ENCODE measurements at regions not wholly inside any gene's neighbourhood (a gene's known extent, or its start where the extent isn't known, plus 50 kb on each side); places are given as distances from the start of the nearest gene placed in this dataset.

GRCh38 chr16:5647051-5647450 is 549.5 kb upstream of the EEF2KMT start:
- H3K9ac ChIP-seq (ENCODE audit: insufficient read length, low read depth) = no peak overlapping the region
- no peaks in the 10 kb centered on the region for H3K27me3 ChIP-seq (ENCODE audit: insufficient read depth, insufficient read length)
- no peak for TF ChIP-seq SUZ12 (IDR thresholded peaks at IDR 0.05; ENCODE audit: extremely low read depth, insufficient read depth, insufficient read length)
- TF ChIP-seq ZNF274 (IDR thresholded peaks at IDR 0.05; ENCODE audit: low read depth, low read length) = no peak
- TF ChIP-seq YY1 (IDR thresholded peaks at IDR 0.05; ENCODE audit: insufficient read depth, insufficient read length) = no peak
- no peak for DNase-seq (ENCODE audit: low read depth, low spot score)
- no peaks in the 10 kb centered on the region for H3K36me3 ChIP-seq (ENCODE audit: insufficient read depth, insufficient read length, low read length)
- H3K4me1 ChIP-seq (ENCODE audit: insufficient read depth, insufficient read length) = peaks cover 3% of the 10 kb centered on the region
- H3K4me3 ChIP-seq (ENCODE audit: insufficient read length, low read depth) = no peak overlapping the region
- H3K9me3 ChIP-seq (ENCODE audit: insufficient read depth, low read length) = no peaks in the 10 kb centered on the region

- DNase-seq (ENCODE audit: low read depth, low spot score) = no peak
- H3K9ac ChIP-seq (ENCODE audit: insufficient read length, low read depth) = no peak overlapping the region
- TF ChIP-seq YY1 (IDR thresholded peaks at IDR 0.05; ENCODE audit: insufficient read depth, insufficient read length) = no peak
- TF ChIP-seq ZNF274 (IDR thresholded peaks at IDR 0.05; ENCODE audit: low read depth, low read length) = no peak
- TF ChIP-seq SUZ12 (IDR thresholded peaks at IDR 0.05; ENCODE audit: extremely low read depth, insufficient read depth, insufficient read length) = no peak
- H3K4me1 ChIP-seq (ENCODE audit: insufficient read depth, insufficient read length) = peaks cover 2% of the 10 kb centered on the region
- no peaks in the 10 kb centered on the region for H3K36me3 ChIP-seq (ENCODE audit: insufficient read depth, insufficient read length, low read length)
- no peaks in the 10 kb centered on the region for H3K9me3 ChIP-seq (ENCODE audit: insufficient read depth, low read length)
- no peaks in the 10 kb centered on the region for H3K27me3 ChIP-seq (ENCODE audit: insufficient read depth, insufficient read length)
- H3K4me3 ChIP-seq (ENCODE audit: insufficient read length, low read depth) = no peak overlapping the region
Measured at GRCh38 chr16:5643855-5644531, 546.4 kb upstream of the EEF2KMT start.

- Histone ChIP-seq H3K9ac (ENCODE audit: insufficient read length, low read depth) (no peak overlapping the region), H3K4me3 (ENCODE audit: insufficient read length, low read depth) (no peak overlapping the region), H3K36me3 (ENCODE audit: insufficient read depth, insufficient read length, low read length) (no peaks in the 10 kb centered on the region), H3K4me1 (ENCODE audit: insufficient read depth, insufficient read length) (peaks cover 2% of the 10 kb centered on the region), H3K9me3 (ENCODE audit: insufficient read depth, low read length) (no peaks in the 10 kb centered on the region), H3K27me3 (ENCODE audit: insufficient read depth, insufficient read length) (no peaks in the 10 kb centered on the region)
- TF ChIP-seq YY1 (IDR thresholded peaks at IDR 0.05; ENCODE audit: insufficient read depth, insufficient read length) (no peak), ZNF274 (IDR thresholded peaks at IDR 0.05; ENCODE audit: low read depth, low read length) (no peak), SUZ12 (IDR thresholded peaks at IDR 0.05; ENCODE audit: extremely low read depth, insufficient read depth, insufficient read length) (no peak)
- no peak for DNase-seq (ENCODE audit: low read depth, low spot score)
Measured at GRCh38 chr16:5642436-5642835, 544.8 kb upstream of the EEF2KMT start.

- DNase-seq (ENCODE audit: low read depth, low spot score) = no peak
- Histone ChIP-seq H3K36me3 (ENCODE audit: insufficient read depth, insufficient read length, low read length) (no peaks in the 10 kb centered on the region), H3K9me3 (ENCODE audit: insufficient read depth, low read length) (no peaks in the 10 kb centered on the region), H3K4me1 (ENCODE audit: insufficient read depth, insufficient read length) (peaks cover 2% of the 10 kb centered on the region), H3K4me3 (ENCODE audit: insufficient read length, low read depth) (no peak overlapping the region), H3K9ac (ENCODE audit: insufficient read length, low read depth) (no peak overlapping the region), H3K27me3 (ENCODE audit: insufficient read depth, insufficient read length) (no peaks in the 10 kb centered on the region)
- no peak for TF ChIP-seq YY1 (IDR thresholded peaks at IDR 0.05; ENCODE audit: insufficient read depth, insufficient read length)
- TF ChIP-seq SUZ12 (IDR thresholded peaks at IDR 0.05; ENCODE audit: extremely low read depth, insufficient read depth, insufficient read length) = no peak
- no peak for TF ChIP-seq ZNF274 (IDR thresholded peaks at IDR 0.05; ENCODE audit: low read depth, low read length)
Measured at GRCh38 chr16:5642011-5642410, 544.4 kb upstream of the EEF2KMT start.

GRCh38 chr16:5640883-5641282 is 543.3 kb upstream of the EEF2KMT start:
- Histone ChIP-seq H3K9me3 (ENCODE audit: insufficient read depth, low read length) (no peaks in the 10 kb centered on the region), H3K27me3 (ENCODE audit: insufficient read depth, insufficient read length) (no peaks in the 10 kb centered on the region), H3K4me1 (ENCODE audit: insufficient read depth, insufficient read length) (peaks cover 2% of the 10 kb centered on the region), H3K4me3 (ENCODE audit: insufficient read length, low read depth) (no peak overlapping the region), H3K9ac (ENCODE audit: insufficient read length, low read depth) (no peak overlapping the region), H3K36me3 (ENCODE audit: insufficient read depth, insufficient read length, low read length) (no peaks in the 10 kb centered on the region)
- TF ChIP-seq ZNF274 (IDR thresholded peaks at IDR 0.05; ENCODE audit: low read depth, low read length) (no peak), YY1 (IDR thresholded peaks at IDR 0.05; ENCODE audit: insufficient read depth, insufficient read length) (no peak), SUZ12 (IDR thresholded peaks at IDR 0.05; ENCODE audit: extremely low read depth, insufficient read depth, insufficient read length) (no peak)
- DNase-seq (ENCODE audit: low read depth, low spot score) = no peak

GRCh38 chr16:5639531-5639930 is 541.9 kb upstream of the EEF2KMT start:
- TF ChIP-seq SUZ12 (IDR thresholded peaks at IDR 0.05; ENCODE audit: extremely low read depth, insufficient read depth, insufficient read length) = no peak
- Histone ChIP-seq H3K27me3 (ENCODE audit: insufficient read depth, insufficient read length) (no peaks in the 10 kb centered on the region), H3K4me3 (ENCODE audit: insufficient read length, low read depth) (no peak overlapping the region), H3K4me1 (ENCODE audit: insufficient read depth, insufficient read length) (peaks cover 2% of the 10 kb centered on the region), H3K36me3 (ENCODE audit: insufficient read depth, insufficient read length, low read length) (no peaks in the 10 kb centered on the region), H3K9me3 (ENCODE audit: insufficient read depth, low read length) (no peaks in the 10 kb centered on the region), H3K9ac (ENCODE audit: insufficient read length, low read depth) (no peak overlapping the region)
- no peak for DNase-seq (ENCODE audit: low read depth, low spot score)

GRCh38 chr16:5635331-5635730 is 537.7 kb upstream of the EEF2KMT start:
- TF ChIP-seq YY1 (IDR thresholded peaks at IDR 0.05; ENCODE audit: insufficient read depth, insufficient read length) (no peak), ZNF274 (IDR thresholded peaks at IDR 0.05; ENCODE audit: low read depth, low read length) (no peak), SUZ12 (IDR thresholded peaks at IDR 0.05; ENCODE audit: extremely low read depth, insufficient read depth, insufficient read length) (no peak)
- Histone ChIP-seq H3K9ac (ENCODE audit: insufficient read length, low read depth) (no peak overlapping the region), H3K9me3 (ENCODE audit: insufficient read depth, low read length) (no peaks in the 10 kb centered on the region), H3K27me3 (ENCODE audit: insufficient read depth, insufficient read length) (no peaks in the 10 kb centered on the region), H3K36me3 (ENCODE audit: insufficient read depth, insufficient read length, low read length) (no peaks in the 10 kb centered on the region), H3K4me1 (ENCODE audit: insufficient read depth, insufficient read length) (peaks cover 2% of the 10 kb centered on the region), H3K4me3 (ENCODE audit: insufficient read length, low read depth) (no peak overlapping the region)
- no peak for DNase-seq (ENCODE audit: low read depth, low spot score)
